GM12873 (cell line): ENCODE measurements at regions not wholly inside any gene's neighbourhood (a gene's known extent, or its start where the extent isn't known, plus 50 kb on each side); places are given as distances from the start of the nearest gene placed in this dataset.

ENCODE experiments used
- CTCF ChIP-seq: IDR thresholded peaks from 2 replicates; pipeline ENCODE4 v1.5.1; 2012; ENCODE audit warnings: low read depth, mild to moderate bottlenecking, moderate library complexity, low read length, control low read depth; ENCODE audit not compliant: insufficient read depth; ENCODE audit errors: missing control alignments

DNA sequence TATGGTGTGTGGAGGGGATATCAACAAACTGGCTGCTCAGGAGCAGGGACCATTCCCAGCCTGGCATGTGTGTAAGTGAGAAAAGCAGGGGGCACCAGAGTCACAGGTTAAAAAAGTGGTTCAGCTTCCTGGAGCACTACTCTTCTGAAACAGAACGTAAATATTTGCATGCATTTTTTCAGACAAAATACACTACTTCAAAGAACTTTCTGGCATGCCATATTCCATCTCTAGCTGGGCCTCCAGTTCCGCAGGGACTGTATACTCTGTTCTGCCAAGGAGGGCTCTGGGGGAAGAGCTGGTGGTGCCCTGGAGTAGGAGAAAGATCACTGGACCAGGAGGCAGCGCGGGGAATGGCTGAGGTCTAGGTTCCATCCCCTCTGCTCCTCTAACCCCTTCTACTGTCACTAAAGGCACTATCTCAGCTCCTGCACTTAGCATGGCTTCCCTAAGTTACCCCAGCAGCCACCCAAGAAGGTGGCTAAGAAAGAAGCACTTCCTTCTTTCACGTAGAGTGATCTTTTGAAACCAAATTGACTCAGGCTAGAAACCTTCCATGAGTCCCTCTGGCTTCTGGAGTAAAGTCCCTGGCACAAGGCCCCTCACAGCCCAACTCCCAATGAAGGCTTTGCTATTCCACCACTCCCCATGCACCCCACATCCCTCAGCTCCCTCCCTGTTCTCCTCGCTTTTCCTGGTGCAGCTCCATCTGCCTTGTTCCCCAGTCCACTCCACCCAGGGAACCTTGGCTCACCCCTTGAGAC is 57.6 kb upstream of the CABLES1 start:
- peak; percentile 36 for TF ChIP-seq CTCF

GRCh38 chr18:23085066-23085465 is 50.2 kb upstream of the CABLES1 start:
- TF ChIP-seq CTCF = no peak
